ENCODE measurements at regions not wholly inside any gene's neighbourhood (a gene's known extent, or its start where the extent isn't known, plus 50 kb on each side); places are given as distances from the start of the nearest gene placed in this dataset.
"Not testable (repeated sequence)": the region's sequence is repeated elsewhere in the genome, so short reads cannot be mapped to it uniquely, and the experiment has no call there.

DNA sequence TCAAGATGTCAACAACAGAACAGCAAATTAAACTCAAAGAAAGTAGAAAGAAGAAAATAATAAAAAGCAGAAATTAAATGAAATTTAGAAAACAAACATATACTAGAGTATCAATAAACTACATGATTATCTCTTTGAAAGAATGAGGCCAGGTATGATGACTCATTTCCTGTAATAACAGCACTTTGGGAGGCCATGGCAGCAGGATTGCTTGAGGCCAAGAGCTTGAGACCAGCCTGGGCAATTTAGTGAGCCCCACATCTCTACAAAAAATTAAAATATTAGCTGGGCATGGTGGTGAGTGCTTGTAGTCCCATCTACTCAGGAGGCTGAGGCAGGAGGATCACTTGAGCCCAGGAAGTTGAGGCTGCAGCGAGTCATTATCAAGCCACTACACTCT is 232.5 kb downstream of the RAB11FIP4 start:
- Histone ChIP-seq H3K27me3 (replicated peaks; ENCODE audit: insufficient read depth) (no peaks in the 10 kb centered on the region), H3K4me3 (no peak overlapping the region), H3K4me1 (ENCODE audit: control insufficient read depth in 1 of 2, low read depth in 2 of 2) (no peaks in the 10 kb centered on the region), H3K27ac (no peak overlapping the region), H3K36me3 (no peaks in the 10 kb centered on the region), H3K9me3 (peaks cover 21% of the 10 kb centered on the region)
- no peak for ATAC-seq (ENCODE audit: insufficient number of reproducible peaks, low FRiP score, low read depth)
- DNase-seq (ENCODE audit: low spot score), result no peak
- TF ChIP-seq, protein P1, sequence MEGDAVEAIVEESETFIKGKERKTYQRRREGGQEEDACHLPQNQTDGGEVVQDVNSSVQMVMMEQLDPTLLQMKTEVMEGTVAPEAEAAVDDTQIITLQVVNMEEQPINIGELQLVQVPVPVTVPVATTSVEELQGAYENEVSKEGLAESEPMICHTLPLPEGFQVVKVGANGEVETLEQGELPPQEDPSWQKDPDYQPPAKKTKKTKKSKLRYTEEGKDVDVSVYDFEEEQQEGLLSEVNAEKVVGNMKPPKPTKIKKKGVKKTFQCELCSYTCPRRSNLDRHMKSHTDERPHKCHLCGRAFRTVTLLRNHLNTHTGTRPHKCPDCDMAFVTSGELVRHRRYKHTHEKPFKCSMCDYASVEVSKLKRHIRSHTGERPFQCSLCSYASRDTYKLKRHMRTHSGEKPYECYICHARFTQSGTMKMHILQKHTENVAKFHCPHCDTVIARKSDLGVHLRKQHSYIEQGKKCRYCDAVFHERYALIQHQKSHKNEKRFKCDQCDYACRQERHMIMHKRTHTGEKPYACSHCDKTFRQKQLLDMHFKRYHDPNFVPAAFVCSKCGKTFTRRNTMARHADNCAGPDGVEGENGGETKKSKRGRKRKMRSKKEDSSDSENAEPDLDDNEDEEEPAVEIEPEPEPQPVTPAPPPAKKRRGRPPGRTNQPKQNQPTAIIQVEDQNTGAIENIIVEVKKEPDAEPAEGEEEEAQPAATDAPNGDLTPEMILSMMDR (IDR thresholded peaks at IDR 0.05), result no peak

DNA sequence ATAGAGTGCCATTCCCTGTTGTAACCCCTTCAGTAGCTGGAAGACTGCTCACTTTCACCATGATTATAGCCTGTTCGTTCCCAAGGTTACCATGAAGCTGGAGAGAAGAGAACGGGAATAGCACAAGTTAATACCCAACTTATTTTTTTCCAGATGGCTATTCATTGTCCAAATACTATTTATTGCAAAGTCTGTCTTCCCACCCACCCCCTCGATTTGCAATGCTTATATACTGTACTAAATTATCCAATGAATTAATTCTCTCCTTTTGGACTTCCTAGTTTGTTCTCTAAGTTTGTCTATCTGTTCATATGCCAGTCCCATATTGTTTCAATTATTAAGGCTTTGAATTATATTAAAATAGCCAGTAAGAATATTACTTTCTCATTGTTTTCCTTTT is 231.0 kb downstream of the RAB11FIP4 start:
- no peak for DNase-seq (ENCODE audit: low spot score)

DNA sequence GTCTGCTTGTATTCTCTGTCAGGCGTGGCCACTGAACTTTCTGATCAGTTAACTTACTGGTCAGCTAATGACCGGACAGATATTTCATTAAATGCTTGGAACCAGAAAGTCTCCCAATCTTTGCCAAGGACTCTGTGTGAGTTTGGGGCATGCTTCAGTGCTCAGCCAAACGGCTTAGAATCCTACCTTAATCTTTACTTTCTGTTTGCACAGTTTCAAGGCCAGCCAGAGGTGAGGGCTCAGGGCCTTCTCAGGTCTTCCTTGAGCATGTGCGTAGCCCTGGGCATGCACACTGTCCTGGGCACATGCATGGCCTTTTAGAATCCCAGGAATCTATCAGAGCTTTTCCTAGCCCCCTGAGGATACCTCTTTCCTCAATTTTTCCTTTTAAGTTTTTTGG is 230.1 kb downstream of the RAB11FIP4 start:
- H3K4me3 ChIP-seq, result no peak overlapping the region
- peaks cover 21% of the 10 kb centered on the region for H3K9me3 ChIP-seq
- ATAC-seq (ENCODE audit: insufficient number of reproducible peaks, low FRiP score, low read depth) (no peak), DNase-seq (ENCODE audit: low spot score) (no peak)
- no peaks in the 10 kb centered on the region for H3K27me3 ChIP-seq (replicated peaks; ENCODE audit: insufficient read depth)
- no peak overlapping the region for H3K27ac ChIP-seq
- TF ChIP-seq, protein P1 (IDR thresholded peaks at IDR 0.05), result no peak
- no peaks in the 10 kb centered on the region for H3K36me3 ChIP-seq
- peaks cover 3% of the 10 kb centered on the region in 2 donors for H3K4me1 ChIP-seq (ENCODE audit: control insufficient read depth in 1 of 2, low read depth in 2 of 2)

More for the DNA sequence above, 231.0 kb downstream of the RAB11FIP4 start:
- H3K27ac ChIP-seq, result no peak overlapping the region
- TF ChIP-seq, protein P1 (IDR thresholded peaks at IDR 0.05), result no peak
- peaks cover 21% of the 10 kb centered on the region for H3K9me3 ChIP-seq
- H3K27me3 ChIP-seq (replicated peaks; ENCODE audit: insufficient read depth), result no peaks in the 10 kb centered on the region
- H3K4me3 ChIP-seq, result no peak overlapping the region
- H3K36me3 ChIP-seq, result no peaks in the 10 kb centered on the region
- H3K4me1 ChIP-seq (ENCODE audit: control insufficient read depth in 1 of 2, low read depth in 2 of 2), result no peaks in the 10 kb centered on the region
- ATAC-seq (ENCODE audit: insufficient number of reproducible peaks, low FRiP score, low read depth), result no peak

DNA sequence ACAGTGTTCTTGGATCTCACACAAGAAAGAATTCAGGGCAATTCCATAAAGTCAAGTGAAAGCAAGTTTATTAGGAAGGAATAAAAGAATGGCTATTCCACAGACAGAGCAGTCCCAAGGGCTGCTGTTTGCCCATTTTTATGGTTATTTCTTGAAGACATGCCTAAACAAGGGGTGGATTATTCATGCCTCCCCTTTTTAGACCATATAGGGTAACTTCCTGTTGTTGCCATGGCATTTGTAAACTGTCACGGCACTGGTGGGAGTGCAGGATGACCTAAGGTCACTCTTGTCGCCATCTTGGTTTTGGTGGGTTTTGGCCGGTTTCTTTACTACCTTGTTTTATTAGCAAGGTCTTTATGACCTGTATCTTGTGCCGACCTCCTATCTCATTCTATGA is 219.6 kb downstream of the RAB11FIP4 start:
- H3K4me3 ChIP-seq; DNase-seq (ENCODE audit: low spot score); H3K27me3 ChIP-seq (replicated peaks; ENCODE audit: insufficient read depth); H3K4me1 ChIP-seq (ENCODE audit: control insufficient read depth in 1 of 2, low read depth in 2 of 2); H3K9me3 ChIP-seq; ATAC-seq (ENCODE audit: insufficient number of reproducible peaks, low FRiP score, low read depth); H3K36me3 ChIP-seq; H3K27ac ChIP-seq: not testable (repeated sequence)

DNA sequence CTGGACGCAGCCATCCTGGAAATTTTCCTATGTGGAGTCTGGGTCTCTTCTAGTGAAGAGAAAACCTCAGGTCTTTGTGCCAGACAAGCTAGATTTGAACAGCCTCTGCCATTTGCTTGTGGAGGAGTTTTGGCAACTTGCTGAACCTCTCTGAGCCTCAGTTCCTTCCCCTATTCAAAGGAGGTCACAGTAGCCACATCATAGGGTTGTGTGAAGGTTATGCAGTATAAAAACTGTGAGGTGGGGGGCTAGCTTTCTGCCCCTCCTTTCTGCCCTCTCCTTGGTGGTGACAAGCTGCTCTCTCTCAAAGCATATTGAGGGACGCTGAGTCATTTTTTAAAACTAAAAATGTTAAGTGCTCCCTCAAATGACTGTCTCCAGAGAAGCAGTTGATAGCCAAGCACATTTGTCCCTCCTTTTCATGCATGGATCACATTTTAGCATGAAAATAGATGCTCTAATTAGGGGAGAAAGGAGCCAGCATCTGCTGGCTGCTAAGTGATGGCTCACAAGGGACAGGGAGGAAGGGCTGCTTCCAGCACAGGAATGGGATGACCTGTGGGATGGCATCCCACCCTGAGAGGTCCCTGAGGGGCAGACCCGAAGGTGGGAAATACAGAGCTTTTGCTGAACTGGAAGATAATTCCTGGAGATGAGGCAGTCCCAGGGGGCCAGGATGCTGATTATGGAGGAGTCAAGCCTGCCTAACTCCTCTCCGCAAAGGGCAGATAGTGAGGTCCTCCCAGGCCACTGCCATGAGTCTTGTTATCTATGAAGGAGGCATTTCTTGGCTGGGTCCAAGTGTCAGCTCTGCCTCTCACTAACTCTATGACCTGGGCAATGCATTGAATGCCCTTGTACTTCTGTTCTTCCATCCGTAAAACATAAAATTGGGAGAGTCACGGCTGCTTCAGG is 218.8 kb downstream of the RAB11FIP4 start:
- no peak for DNase-seq (ENCODE audit: low spot score)
- no peak for ATAC-seq (ENCODE audit: insufficient number of reproducible peaks, low FRiP score, low read depth)
- Histone ChIP-seq H3K4me1 (ENCODE audit: control insufficient read depth in 1 of 2, low read depth in 2 of 2) (no peaks in the 10 kb centered on the region), H3K36me3 (no peaks in the 10 kb centered on the region), H3K27me3 (replicated peaks; ENCODE audit: insufficient read depth) (no peaks in the 10 kb centered on the region), H3K9me3 (no peaks in the 10 kb centered on the region), H3K27ac (no peak overlapping the region), H3K4me3 (no peak overlapping the region)
- TF ChIP-seq, protein P1 (IDR thresholded peaks at IDR 0.05), result no peak
